ENCODE measurements at regions not wholly inside any gene's neighbourhood (a gene's known extent, or its start where the extent isn't known, plus 50 kb on each side); places are given as distances from the start of the nearest gene placed in this dataset.

- FAIRE-seq, result peak; percentile 77
- intact Hi-C loops (cut with micrococcal nuclease) (loop anchor here (2.0 kb wide), 1 partner anchor 25 kb away; no protein-coding TSS in a partner anchor), dilution Hi-C loops (cut with MboI; ENCODE audit: extremely low pct_ligation_motif_present, low sequenced_read_pairs) (no loop called here)
These were observed 59.6 kb upstream of the RASSF6 start for GRCh38 chr4:73679836-73680235.

More at GRCh38 chr4:73679836-73680235, 59.6 kb upstream of the RASSF6 start:
- H3K9me3 ChIP-seq (replicated peaks; ENCODE audit: control insufficient read depth, insufficient read depth, low read length), result no peaks in the 10 kb centered on the region
- peak; percentile 86 for DNase-seq (ENCODE audit: low read depth, low spot score)
- H3K4me3 ChIP-seq (replicated peaks in 1 of 3; ENCODE audit: insufficient read depth in 1 of 3, low read depth in 1 of 3, low read length in 3 of 3), result no peak overlapping the region
- H3K36me3 ChIP-seq (ENCODE audit: control insufficient read depth in 2 of 2, extremely low read depth in 1 of 2, insufficient read depth in 2 of 2, low read length in 2 of 2), result no peaks in the 10 kb centered on the region
- BruUV-seq (replicated peaks), result no TSS peak
- H3K27me3 ChIP-seq (ENCODE audit: control insufficient read depth in 2 of 2, insufficient read depth in 2 of 2, low read length in 2 of 2), result no peaks in the 10 kb centered on the region
- no peaks in the 10 kb centered on the region for H3K79me2 ChIP-seq (ENCODE audit: control insufficient read depth, insufficient read depth, low read length)
- H2AFZ ChIP-seq (ENCODE audit: low read depth, low read length), result no peak overlapping the region
- no peak overlapping the region for H3K9ac ChIP-seq (replicated peaks; ENCODE audit: extremely low read depth, insufficient read depth, low read length)
- CTCF ChIA-PET, result interaction anchor here (0.7 to 2.3 kb wide), 8 partner anchors 9 to 455 kb away, joined by 3 to 10 read pairs (median 4); no protein-coding TSS in a partner anchor
- no peaks in the 10 kb centered on the region for H3K9me1 ChIP-seq (replicated peaks; ENCODE audit: control insufficient read depth, extremely low read depth, insufficient read depth, low read length)
- peak overlapping the region; percentile 89 for H3K4me2 ChIP-seq (ENCODE audit: insufficient read depth, low read length)
- peaks cover 30% of the 10 kb centered on the region for H3K4me1 ChIP-seq (ENCODE audit: control insufficient read depth, extremely low read depth, insufficient read depth, low read length)
- H3K27ac ChIP-seq (ENCODE audit: insufficient read depth, low read depth, low read length), result peak overlapping the region; percentile 61
- no peaks in the 10 kb centered on the region for H4K20me1 ChIP-seq (replicated peaks; ENCODE audit: control insufficient read depth, extremely low read depth, insufficient read depth, low read length)
- TF ChIP-seq, protein P1, sequence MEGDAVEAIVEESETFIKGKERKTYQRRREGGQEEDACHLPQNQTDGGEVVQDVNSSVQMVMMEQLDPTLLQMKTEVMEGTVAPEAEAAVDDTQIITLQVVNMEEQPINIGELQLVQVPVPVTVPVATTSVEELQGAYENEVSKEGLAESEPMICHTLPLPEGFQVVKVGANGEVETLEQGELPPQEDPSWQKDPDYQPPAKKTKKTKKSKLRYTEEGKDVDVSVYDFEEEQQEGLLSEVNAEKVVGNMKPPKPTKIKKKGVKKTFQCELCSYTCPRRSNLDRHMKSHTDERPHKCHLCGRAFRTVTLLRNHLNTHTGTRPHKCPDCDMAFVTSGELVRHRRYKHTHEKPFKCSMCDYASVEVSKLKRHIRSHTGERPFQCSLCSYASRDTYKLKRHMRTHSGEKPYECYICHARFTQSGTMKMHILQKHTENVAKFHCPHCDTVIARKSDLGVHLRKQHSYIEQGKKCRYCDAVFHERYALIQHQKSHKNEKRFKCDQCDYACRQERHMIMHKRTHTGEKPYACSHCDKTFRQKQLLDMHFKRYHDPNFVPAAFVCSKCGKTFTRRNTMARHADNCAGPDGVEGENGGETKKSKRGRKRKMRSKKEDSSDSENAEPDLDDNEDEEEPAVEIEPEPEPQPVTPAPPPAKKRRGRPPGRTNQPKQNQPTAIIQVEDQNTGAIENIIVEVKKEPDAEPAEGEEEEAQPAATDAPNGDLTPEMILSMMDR (IDR thresholded peaks at IDR 0.05; ENCODE audit: extremely low read depth in 1 of 2, insufficient read depth in 1 of 2, low read depth in 1 of 2, low read length in 2 of 2), result no peak
- TF ChIP-seq GATA2 (IDR thresholded peaks at IDR 0.05; ENCODE audit: insufficient read depth, insufficient read length, low read depth, low read length), result peak; percentile 94
- TF ChIP-seq FOS (IDR thresholded peaks at IDR 0.05; ENCODE audit: borderline replicate concordance, insufficient read depth, low read length), result peak; percentile 67
- TF ChIP-seq POLR2A (IDR thresholded peaks at IDR 0.05; ENCODE audit: low read depth, low read length), result no peak
- TF ChIP-seq MAX (IDR thresholded peaks at IDR 0.05; ENCODE audit: insufficient read depth, insufficient read length), result no peak
- no peak for TF ChIP-seq MYC (IDR thresholded peaks at IDR 0.05; ENCODE audit: low read depth, low read length)
- TF ChIP-seq POLR2AphosphoS5 (IDR thresholded peaks at IDR 0.05; ENCODE audit: insufficient read depth, low read depth, low read length), result peak; percentile 69
- peak; percentile 1 for TF ChIP-seq JUN (IDR thresholded peaks at IDR 0.05; ENCODE audit: borderline replicate concordance, insufficient read depth, insufficient read length, low read depth)
- no peak for TF ChIP-seq EZH2 (IDR thresholded peaks at IDR 0.05; ENCODE audit: borderline replicate concordance, low read depth, low read length, severe bottlenecking)
- POLR2A ChIA-PET, result no interaction called here
